HT-29 (cell line): ENCODE measurements at regions not wholly inside any gene's neighbourhood (a gene's known extent, or its start where the extent isn't known, plus 50 kb on each side); places are given as distances from the start of the nearest gene placed in this dataset.

Experiments
- DNase-seq: peaks from one replicate; pipeline ENCODE4 v3.0.0-alpha.2; 2015; ENCODE audit warnings: low spot score

DNA sequence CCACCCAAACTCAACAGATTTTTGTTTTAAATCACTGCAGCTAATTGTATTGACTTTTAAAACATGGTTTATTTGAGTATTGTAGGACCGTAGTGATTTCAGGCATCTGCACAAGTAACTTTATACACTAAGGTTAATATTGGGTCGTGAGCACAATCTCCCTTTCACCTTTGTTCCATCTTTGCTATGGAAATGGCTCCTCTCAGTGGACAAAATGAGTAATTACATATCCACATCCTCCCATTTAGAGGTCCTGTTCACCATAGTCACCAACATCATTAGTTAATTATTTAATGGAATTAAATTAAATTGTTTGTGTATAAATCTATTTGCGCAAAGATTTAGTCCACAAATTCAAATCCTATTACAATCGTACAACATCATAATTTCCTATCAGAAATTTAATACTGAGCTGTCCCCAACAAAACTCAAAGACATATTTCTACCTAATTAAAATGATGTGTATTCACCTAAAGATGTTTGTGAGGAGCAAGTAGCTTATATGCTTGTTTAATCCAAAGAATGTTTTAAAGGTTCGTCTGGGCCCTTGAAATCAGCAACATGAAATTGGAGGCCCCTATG is 173.0 kb upstream of the DAPK1 start:
- DNase-seq: peak; percentile 72

GRCh38 chr9:87327575-87328125 is 170.0 kb upstream of the DAPK1 start:
- DNase-seq: no peak

GRCh38 chr9:87333802-87334201 is 163.9 kb upstream of the DAPK1 start:
- DNase-seq: no peak

- DNase-seq: no peak
These were observed 163.3 kb upstream of the DAPK1 start for GRCh38 chr9:87334366-87334765.

DNA sequence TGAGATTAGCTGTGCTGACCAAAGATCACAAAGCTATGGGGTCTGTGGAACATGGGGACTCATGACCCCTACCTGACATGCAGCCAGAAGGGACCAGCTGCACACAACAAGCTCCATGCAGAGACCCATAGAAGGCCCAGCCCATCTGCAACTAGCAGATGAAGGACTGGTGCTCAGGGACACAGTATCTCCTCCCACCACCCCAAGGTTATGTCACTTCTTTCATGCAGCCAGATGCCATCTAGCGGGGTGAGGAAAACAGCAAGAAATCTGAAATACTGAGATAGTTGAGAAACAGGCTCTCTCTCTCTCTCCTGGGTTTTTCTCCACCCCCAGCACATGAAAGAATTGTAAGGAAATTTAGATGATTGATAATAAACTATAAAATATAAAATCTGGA is 161.3 kb upstream of the DAPK1 start:
- DNase-seq: peak; percentile 33

- DNase-seq: peak; percentile 84
These were observed 160.7 kb upstream of the DAPK1 start for GRCh38 chr9:87336914-87337333.

- no peak for DNase-seq
These were observed 160.2 kb upstream of the DAPK1 start for GRCh38 chr9:87337335-87338087.

DNA sequence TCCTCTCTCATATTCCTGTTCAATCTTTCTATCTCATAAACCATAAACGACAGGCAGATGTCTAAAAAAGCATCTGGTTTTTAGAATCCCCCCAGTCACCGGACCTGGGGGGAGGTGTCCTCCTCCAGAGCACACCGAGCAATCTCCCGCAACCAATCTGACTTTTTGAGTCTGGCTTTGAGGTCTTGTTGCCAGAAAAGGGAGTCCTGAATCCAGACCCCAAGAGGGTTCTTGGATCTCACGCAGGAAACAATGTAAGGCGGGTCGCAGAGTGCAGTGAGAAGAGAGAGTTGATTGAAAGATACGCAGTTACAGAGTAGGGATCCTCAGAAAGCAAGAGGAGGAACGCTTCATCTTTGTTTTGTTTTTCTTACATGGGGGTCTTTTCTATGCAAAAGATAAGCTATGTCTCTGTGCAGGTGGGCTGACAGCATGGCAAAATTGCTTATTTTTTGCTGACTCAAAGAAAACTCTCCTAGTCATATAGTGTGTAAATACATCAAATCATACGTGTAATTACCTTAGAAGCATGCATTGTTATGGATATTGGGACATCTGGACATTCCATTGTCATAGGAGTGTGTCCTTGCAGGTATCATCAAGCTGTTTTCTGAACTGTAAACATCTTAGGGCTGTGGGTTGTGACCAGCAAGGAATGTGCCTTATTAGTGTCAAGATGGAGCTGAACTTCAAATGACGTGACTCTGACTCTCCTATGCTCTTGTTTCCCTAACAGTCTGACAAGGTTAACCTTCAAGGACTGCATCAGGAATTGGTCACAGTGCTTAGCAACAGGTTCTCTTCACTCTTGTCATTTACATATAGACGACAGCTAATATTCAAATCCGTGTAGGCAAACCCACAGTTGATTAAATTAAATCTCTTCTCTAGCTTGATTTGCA is 159.3 kb upstream of the DAPK1 start:
- DNase-seq: no peak

GRCh38 chr9:87340391-87340790 is 157.3 kb upstream of the DAPK1 start:
- no peak for DNase-seq

GRCh38 chr9:87342743-87343142 is 154.9 kb upstream of the DAPK1 start:
- DNase-seq: no peak

- DNase-seq: no peak
These were observed 153.7 kb upstream of the DAPK1 start for GRCh38 chr9:87343816-87344430.

DNA sequence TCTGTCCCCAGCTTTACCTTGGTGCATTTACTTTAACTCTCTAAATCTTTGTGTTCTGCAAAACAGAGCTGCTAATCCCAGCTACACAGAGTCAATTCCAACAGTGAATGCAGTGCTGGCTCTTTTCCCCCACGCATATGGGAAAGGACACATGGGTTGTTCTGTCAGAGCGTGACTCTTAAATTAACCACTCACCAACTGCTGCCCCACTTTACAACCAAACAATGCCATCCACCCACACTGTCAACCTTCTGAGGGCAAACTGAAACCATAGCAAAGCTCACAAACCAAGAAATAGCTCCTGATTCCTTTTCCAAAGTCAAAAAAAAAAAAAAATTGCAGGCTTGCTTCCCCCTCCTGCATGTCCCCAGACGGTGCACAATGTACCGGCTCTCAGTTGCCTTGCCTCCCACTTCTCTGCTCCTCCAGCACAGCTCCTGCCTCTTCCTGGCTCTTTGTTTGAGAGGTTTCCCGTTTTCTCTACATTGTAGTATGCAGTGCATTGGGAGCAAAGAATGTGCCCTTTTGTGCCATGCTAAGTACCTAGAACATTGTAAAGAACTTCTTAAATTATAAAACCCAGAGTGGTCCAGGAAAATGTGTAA is 151.5 kb upstream of the DAPK1 start:
- DNase-seq: no peak

DNA sequence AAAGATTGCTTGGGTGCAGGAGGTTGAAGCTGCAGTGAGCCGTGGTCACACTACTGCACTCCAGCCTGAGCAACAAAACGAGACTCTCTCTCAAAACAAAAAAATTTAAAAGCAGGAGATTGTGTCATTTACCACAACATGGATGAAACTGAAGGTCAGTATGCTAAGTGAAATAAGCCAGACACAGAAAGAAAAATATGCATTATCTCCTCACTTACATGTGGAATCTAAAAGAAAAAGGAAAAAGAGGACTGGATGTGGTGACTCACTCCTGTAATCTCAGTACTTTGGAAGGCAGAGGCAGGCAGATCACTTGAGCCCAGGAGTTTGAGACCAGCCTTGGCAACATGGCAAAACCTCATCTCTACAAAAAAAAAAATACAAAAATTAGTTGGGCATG is 146.8 kb upstream of the DAPK1 start:
- no peak for DNase-seq

DNA sequence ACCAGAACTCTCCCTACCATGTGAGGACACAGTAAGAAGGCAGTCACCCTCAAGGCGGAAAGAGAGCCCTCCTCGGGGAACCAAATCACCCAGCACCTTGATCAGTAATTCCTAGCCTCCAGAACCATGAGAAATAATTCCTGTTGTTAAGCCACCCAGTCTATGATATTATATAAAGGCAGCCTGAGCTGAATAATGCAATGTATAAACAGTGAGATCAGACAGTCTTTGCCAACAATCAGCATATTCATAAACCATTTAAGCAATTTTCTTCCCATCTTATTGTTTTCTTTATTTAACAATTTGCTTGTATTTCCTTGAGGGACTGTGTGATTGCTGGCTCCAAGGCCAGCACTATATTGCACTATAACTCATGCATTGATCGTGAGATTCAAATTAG is 144.4 kb upstream of the DAPK1 start:
- DNase-seq: no peak

GRCh38 chr9:87354147-87354546 is 143.5 kb upstream of the DAPK1 start:
- no peak for DNase-seq

GRCh38 chr9:87357600-87357999 is 140.1 kb upstream of the DAPK1 start:
- DNase-seq: no peak

- no peak for DNase-seq
These were observed 138.4 kb upstream of the DAPK1 start for GRCh38 chr9:87359264-87359663.

DNA sequence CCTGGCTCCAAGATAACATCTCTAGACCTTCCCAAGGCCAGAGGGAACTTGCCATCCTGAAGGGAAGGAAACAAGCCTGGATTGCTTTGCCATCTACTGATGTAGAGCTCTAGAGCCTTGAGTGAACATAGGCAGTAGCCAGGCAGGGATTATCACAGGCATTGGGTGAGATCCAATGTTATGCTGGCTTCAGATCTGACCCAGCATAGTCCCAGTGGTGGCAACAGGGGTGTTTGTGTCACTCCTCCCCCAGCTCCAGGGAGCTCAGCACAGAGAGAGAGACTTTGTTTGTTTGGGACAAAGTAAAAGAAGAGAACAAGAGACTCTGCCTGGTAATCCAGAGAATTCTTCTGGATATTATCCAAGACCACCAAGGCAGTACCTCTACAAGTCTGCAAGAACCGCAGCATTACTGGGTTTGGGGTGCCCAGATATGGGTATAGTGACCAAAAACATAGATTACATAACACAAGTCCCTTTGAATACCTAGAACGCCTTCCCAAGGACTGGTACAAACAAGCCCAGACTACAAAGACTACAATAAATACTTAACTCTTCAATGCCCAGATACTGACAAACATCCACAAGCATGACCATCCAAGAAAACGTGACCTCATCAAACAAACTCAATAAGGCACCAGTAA is 137.6 kb upstream of the DAPK1 start:
- DNase-seq: no peak

DNA sequence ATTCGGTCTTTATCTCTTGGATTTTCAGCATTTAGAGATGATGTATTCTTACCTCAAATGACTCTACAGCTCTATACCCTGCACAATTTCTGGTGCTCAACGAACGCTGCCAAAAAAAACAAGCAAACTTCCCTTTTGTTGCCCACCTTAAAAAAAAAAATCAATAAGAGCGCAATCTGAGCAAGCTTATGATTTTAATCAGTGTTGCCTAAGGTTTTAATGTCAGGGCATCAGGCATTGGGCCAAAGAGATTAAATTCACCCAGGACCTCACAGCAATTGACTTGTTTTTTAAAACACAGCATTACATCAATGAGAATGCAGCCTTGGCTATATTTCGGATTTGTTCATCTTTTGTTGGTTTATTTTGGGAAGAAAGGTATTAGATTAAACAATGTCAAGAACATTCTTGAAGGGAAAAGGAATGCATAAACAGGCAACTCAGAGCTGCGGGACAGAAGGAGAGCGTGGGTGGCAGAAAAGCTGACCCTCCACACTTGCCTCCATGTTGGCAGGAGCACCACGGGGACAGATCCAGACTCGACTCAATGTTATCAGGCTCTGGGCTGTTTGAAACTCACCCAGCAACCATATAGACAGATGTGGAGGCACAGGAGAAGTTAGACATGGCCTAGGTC is 127.5 kb upstream of the DAPK1 start:
- DNase-seq: no peak

DNA sequence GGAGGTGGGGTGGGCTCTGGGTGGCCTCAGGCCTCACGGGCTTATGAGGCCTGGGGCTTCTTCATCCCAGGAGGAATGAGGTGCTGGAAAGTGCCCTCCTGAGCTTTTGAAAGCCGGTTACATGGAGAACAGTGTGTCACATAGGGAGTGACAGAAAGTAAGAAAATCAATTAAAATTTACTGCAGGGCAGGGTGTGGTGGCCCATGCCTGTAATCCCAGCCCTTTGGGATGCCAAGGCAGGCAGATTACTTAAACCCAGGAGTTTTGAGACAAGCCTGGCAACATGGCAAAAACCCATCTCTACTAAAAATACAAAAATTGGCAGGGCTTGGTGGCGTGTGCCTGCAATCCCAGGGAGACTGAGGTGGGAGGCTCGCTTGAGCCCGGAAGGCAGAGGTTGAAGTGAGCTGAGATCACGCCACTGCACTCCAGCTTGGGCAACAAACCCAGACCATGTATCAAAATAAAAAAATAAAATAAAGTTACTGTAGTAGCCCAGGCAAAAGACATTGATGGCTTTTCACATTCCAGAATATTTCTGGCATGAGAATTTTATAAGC is 125.8 kb upstream of the DAPK1 start:
- no peak for DNase-seq
